Activated CD8-positive, alpha-beta memory T cell treated with anti-CD3 and anti-CD28 coated beads, Interleukin-2, amount 50 U/mL, for 24 hours (primary cell): ENCODE measurements at regions not wholly inside any gene's neighbourhood (a gene's known extent, or its start where the extent isn't known, plus 50 kb on each side); places are given as distances from the start of the nearest gene placed in this dataset.

Experiments
- DNase-seq: peaks from one replicate; pipeline ENCODE4 v3.0.0-alpha.2; 2020; ENCODE audit errors: extremely low read depth

DNA sequence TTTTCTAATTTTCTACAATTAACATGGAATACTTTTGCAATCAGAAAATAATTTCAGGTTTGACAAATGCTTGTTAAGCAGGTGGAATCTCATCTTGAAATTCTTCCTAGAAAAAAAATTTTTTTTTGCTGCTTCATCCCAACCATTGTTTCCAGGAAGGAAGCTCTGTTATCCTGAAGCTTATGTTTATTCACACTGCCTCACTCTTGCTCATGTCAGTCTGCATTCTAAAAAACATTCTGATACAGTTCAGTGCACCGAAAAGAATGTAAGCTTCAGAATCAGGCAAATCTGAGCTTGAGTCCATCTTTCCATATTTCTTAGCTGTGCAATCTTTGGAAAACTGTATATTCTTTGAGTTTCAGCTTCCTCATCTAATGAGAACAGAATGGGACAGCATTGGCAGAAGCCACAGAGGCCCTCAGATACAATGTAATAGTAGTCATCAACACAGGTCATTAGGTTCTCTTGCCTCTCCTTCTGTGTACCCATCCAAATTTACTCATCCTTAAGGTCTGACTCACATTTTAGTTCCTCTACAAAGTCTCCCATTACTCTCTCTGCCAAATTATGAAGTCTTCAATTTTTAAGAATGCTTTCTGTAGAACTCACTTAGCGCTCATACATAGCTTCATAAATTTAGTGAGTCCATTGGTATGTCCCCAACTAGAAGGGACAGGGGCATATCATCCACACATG lies 881.8 kb upstream of the NR2F2 start:
- no peak for DNase-seq

- DNase-seq = no peak
Observed at GRCh38 chr15:95449230-95449628, 881.3 kb upstream of the NR2F2 start.

DNA sequence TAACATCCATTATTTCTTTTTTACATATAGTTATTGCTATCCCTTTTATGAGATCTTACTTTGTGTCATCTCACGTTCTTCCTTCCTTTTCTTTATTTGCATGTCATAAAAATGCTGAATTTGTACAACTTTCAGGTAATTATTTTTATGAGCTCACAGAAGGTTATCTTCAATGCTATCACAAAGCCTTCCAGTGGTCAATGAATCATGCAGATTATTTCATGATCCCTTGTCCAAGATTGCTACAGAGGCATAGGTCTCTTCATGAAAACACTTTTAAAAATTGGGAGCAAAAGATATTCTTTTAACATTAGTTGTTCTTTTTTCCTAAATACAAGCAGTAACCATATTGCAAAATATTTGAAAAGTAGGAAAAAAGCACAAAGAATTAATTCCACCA lies 880.1 kb upstream of the NR2F2 start:
- no peak for DNase-seq

DNA sequence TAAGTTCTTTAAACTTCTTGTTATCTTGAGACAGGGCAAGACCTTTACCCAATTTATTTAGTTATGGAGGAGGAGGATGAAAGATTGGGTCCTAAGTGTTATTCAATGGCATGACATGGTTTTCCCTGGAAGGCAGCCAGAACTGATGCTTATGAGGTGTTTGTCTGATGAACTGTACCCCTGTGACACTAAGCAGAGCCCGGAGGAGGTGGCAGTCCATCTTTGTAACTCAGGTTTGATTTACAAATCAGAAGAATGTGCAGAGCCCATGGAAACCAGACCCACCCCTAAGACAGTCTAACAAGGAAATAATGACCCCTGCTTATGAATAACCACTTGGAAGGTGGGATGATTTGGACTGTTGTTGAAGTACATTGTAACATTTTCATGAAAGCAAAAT lies 878.6 kb upstream of the NR2F2 start:
- DNase-seq = no peak

GRCh38 chr15:95454403-95455262 lies 875.9 kb upstream of the NR2F2 start:
- no peak for DNase-seq

- DNase-seq = no peak
Observed at GRCh38 chr15:95457520-95457919, 873.0 kb upstream of the NR2F2 start.

- no peak for DNase-seq
Observed at GRCh38 chr15:95458721-95459120, 871.8 kb upstream of the NR2F2 start.

DNA sequence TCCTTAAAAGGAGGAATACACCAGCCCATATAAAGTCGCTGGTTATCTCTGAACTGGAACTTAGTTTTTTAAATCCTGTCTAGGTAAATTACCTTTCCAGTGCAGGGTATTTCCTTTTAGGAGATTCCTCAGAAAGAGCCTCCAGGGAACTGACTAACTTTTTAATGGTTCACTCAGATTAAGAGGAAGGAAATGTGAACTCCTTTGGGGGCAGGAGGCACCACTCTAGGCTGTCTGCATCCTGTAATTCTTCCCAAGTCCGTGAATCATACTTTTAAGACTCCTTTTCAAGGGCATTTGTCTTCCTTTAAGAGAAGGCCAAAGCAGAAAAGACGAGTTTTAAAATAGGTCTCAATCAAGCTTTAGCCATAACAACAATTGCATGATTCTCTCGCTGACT lies 871.2 kb upstream of the NR2F2 start:
- DNase-seq = no peak

DNA sequence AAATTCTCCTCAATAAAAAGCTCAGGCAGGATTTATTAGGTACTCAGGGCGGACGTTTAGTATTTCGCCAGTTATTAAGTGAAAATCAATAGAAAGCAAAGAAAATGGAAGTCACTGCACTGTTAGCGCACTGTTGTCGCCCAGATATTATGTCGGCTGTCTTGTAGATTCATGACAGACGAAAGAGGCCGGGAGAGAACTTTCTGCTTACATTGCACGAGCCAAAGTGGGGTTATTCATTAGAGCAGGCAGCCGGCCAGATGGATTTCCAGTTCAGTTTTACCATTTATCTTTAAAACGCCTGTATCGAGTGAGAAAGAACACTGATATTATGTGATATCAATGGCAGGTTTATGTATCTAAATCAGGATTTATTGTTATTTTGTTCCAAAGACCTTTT lies 866.0 kb upstream of the NR2F2 start:
- no peak for DNase-seq

GRCh38 chr15:95468820-95469219 lies 861.7 kb upstream of the NR2F2 start:
- DNase-seq = no peak

- no peak for DNase-seq
Observed at GRCh38 chr15:95469496-95470000, 861.0 kb upstream of the NR2F2 start.

- no peak for DNase-seq
Observed at GRCh38 chr15:95470529-95470928, 860.0 kb upstream of the NR2F2 start.

GRCh38 chr15:95470997-95471689 lies 859.4 kb upstream of the NR2F2 start:
- no peak for DNase-seq

- no peak for DNase-seq
Observed at GRCh38 chr15:95471690-95472086, 858.8 kb upstream of the NR2F2 start.

DNA sequence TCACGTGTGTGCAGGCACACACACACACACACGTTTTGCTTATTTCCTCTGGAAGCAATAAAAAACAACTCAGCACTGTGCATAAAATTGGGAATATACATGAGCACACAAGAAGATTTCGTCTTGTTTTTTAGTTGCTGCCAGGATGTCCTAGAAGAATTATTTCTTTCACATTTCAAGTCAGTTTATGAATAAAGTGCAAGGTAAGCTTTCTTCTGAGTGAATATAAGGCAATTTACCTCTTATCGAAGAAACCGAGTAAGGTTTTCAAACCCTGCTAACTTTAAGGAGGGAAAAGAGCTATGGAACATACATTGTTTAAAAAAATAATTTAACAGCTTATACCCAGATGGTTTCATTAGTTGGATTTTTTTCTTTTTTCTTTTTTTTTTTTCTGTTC lies 855.4 kb upstream of the NR2F2 start:
- no peak for DNase-seq

GRCh38 chr15:95479308-95479707 lies 851.2 kb upstream of the NR2F2 start:
- DNase-seq = no peak

DNA sequence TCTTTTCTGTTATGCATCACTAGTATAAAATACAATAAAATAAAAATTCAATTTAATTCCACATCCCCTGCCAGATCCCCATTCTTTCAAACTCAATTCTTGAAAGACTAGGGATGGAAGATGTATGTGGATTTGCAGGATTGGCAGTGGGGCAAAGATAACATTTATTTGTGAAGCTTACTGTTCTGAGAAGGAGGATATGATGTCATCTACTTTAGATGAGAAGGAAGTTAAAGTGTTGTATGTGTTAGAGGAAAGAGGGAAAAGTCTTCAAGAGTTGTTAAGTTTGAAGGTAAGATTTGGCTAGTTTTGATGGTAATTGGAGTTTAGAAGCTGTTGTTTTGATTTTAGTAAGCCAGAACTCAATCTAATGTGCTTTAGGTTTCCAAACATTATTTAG lies 845.1 kb upstream of the NR2F2 start:
- DNase-seq = no peak

DNA sequence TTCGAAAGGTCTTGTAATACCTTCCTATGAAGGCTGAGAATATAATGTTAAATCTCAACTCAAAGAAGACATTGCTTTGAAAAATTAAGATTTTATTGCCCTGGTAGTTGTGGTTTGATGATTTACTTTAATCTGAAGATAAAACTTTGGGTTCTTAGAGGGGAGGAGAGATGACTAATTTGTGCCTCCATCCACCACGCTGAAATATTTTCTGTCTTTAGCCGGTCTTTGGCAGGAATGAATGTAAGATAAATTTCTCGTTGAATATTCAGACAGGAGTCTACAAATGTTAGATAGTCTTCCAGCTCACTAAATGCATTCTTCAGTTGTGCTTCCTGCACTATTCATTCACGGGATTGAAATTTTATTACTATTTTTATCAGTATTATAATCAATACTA lies 844.3 kb upstream of the NR2F2 start:
- DNase-seq = no peak

- DNase-seq = no peak
Observed at GRCh38 chr15:95489103-95489502, 841.4 kb upstream of the NR2F2 start.

GRCh38 chr15:95492388-95493070 lies 838.0 kb upstream of the NR2F2 start:
- no peak for DNase-seq

DNA sequence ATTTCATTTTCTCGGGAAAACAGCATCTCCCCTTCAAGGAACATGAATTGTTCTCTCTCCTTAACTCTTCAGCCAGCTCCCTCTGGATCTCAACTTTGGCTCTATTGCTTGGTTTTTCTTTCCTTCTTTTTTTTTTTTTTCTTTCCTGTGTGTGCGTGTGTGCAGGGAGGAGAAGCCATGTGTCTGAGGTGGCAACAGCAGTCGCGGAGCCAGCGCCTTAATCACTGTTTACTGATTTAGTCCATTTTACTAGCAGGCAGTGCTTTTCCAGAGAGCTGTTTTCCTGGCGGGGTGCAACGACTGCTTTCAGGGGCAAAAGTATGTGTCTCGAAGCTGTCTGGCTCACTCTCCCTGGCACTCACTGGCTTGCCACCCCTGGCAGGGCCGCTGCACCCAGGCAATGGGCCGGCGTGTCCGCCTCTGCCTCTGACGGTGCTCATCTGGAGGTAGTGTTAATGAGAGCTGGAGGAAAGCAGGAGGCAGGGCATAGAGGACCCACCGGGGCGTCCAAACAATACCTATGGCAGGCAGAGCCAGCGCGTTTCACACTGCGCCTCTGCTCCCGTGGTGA lies 835.4 kb upstream of the NR2F2 start:
- DNase-seq = no peak

- DNase-seq = no peak
Observed at GRCh38 chr15:95497634-95498033, 832.9 kb upstream of the NR2F2 start.
